Loucy (cell line): ENCODE measurements at regions not wholly inside any gene's neighbourhood (a gene's known extent, or its start where the extent isn't known, plus 50 kb on each side); places are given as distances from the start of the nearest gene placed in this dataset.

Experiments used
- EZH2phosphoT487 ChIP-seq: fragments of 200-600 bp; IDR thresholded peaks from 2 replicates; pipeline ENCODE4 v1.6.1; 2018; ENCODE audit warnings: antibody characterized with exemption, mild to moderate bottlenecking, moderate library complexity, borderline replicate concordance
- TF ChIP-seq, protein P1 (sequence below): fragments of 200-600 bp; sonication (generic); conservative IDR thresholded peaks from 2 replicates; pipeline ENCODE4 v1.5.1; 2014; ENCODE audit warnings: mild to moderate bottlenecking, antibody characterized with exemption, low read length

DNA sequence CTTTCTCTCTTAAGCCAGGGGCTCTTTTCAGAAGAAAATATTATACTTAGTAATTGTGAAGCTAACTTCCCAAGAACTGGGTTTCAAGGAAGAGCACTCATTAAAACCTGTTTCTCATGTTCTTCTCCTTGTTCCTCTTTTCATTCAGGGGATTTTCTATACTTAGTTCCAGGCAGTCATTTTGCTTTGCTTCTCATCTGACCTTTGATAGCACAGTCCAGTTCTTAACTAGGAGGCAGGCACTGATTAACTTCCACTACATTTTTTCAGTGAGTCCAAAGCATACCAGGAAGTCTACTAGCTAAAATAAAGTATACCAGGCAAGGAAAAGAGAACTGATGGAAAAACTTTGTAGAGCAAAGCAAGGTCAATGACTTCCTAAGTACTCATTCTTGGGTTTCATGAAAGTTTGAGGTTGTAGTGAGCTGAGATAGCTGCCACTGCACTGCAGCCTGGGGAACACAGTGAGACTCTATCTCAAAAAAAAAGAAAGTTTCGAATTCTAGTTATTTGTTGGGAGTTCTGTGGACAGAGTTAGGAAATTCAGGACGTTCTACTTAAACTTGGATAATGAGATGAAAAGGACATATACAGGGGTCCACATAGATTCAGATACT lies 190.1 kb upstream of the HS3ST1 start:
- TF ChIP-seq, protein P1, sequence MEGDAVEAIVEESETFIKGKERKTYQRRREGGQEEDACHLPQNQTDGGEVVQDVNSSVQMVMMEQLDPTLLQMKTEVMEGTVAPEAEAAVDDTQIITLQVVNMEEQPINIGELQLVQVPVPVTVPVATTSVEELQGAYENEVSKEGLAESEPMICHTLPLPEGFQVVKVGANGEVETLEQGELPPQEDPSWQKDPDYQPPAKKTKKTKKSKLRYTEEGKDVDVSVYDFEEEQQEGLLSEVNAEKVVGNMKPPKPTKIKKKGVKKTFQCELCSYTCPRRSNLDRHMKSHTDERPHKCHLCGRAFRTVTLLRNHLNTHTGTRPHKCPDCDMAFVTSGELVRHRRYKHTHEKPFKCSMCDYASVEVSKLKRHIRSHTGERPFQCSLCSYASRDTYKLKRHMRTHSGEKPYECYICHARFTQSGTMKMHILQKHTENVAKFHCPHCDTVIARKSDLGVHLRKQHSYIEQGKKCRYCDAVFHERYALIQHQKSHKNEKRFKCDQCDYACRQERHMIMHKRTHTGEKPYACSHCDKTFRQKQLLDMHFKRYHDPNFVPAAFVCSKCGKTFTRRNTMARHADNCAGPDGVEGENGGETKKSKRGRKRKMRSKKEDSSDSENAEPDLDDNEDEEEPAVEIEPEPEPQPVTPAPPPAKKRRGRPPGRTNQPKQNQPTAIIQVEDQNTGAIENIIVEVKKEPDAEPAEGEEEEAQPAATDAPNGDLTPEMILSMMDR: no peak
- no peak for TF ChIP-seq EZH2phosphoT487
